Gastrocnemius medialis (tissue), 4 donors: ENCODE measurements at regions not wholly inside any gene's neighbourhood (a gene's known extent, or its start where the extent isn't known, plus 50 kb on each side); places are given as distances from the start of the nearest gene placed in this dataset.

Experiments used
- ATAC-seq, 2 donors: fragments of 150-250 bp; one replicate each; pipeline ENCODE4 v1.9.1; 2016
- DNase-seq, 2 donors: peaks; one replicate each; pipeline ENCODE4 v3.0.0-alpha.2; 2019
- H3K27ac ChIP-seq, 4 donors: fragments of 200-600 bp; sonication (generic); 1 replicate in 1 of 4; 2 replicates in 3 of 4; pipeline ENCODE4 v1.5.1; 2016 to 2018; ENCODE audit warnings: mild to moderate bottlenecking in 2 of 4, moderate library complexity in 1 of 4
- H3K27me3 ChIP-seq, 3 donors: fragments of 200-600 bp; sonication (generic) in 2 of 3; 1 replicate in 1 of 3; 2 replicates in 2 of 3; pipeline versions ENCODE4 v1.5.1 to v1.6.0; 2016 to 2019; ENCODE audit warnings: mild to moderate bottlenecking in 1 of 3, moderate library complexity in 1 of 3
- H3K36me3 ChIP-seq, 2 donors: fragments of 200-600 bp; sonication (generic) in 1 of 2; one replicate each; pipeline ENCODE4 v1.5.1; 2017 to 2018
- H3K4me1 ChIP-seq, 2 donors: fragments of 200-600 bp; sonication (generic) in 1 of 2; one replicate each; pipeline ENCODE4 v1.5.1; 2016 to 2017; ENCODE audit warnings: mild to moderate bottlenecking in 2 of 2
- H3K4me3 ChIP-seq, 4 donors: fragments of 200-600 bp; sonication (generic) in 3 of 4; 1 replicate in 1 of 4; 2 replicates in 3 of 4; pipeline ENCODE4 v1.5.1; 2016 to 2019; ENCODE audit warnings: mild to moderate bottlenecking in 2 of 4
- H3K9me3 ChIP-seq, 3 donors: fragments of 200-600 bp; sonication (generic) in 2 of 3; 1 replicate in 1 of 3; 2 replicates in 2 of 3; pipeline ENCODE4 v1.5.1; 2016 to 2019
- POLR2A ChIP-seq, 2 donors: fragments of 450-650 bp; IDR thresholded peaks; one replicate each; pipeline ENCODE4 v1.6.1; 2017; ENCODE audit warnings: antibody characterized with exemption in 2 of 2, mild to moderate bottlenecking in 2 of 2, moderate library complexity in 2 of 2
- in situ Hi-C, 4 donors: fragments of 200-750 bp; cut with MboI; loops; one replicate each; pipeline versions ENCODE4 v1.15.0 to v1.8.0; 2017; ENCODE audit warnings: low sequenced_read_pairs in 4 of 4
- intact Hi-C: fragments of 100-400 bp; cut with DNase I; formaldehyde crosslinking; loops from one replicate; pipeline ENCODE4 v1.15.1; 2023; ENCODE audit warnings: low total_unique reads
- TF ChIP-seq, protein P1 (sequence below), 5 experiments: fragments of 450-650 bp in 3 of 5; fragments of 200-600 bp in 2 of 5; sonication (generic) in 2 of 5; IDR thresholded peaks in 4 of 5; conservative IDR thresholded peaks in 1 of 5; 1 replicate in 4 of 5; 2 replicates in 1 of 5; pipeline ENCODE4 v1.5.1; 2016 to 2019; ENCODE audit warnings: antibody characterized with exemption in 5 of 5, mild to moderate bottlenecking in 3 of 5, moderate library complexity in 3 of 5

DNA sequence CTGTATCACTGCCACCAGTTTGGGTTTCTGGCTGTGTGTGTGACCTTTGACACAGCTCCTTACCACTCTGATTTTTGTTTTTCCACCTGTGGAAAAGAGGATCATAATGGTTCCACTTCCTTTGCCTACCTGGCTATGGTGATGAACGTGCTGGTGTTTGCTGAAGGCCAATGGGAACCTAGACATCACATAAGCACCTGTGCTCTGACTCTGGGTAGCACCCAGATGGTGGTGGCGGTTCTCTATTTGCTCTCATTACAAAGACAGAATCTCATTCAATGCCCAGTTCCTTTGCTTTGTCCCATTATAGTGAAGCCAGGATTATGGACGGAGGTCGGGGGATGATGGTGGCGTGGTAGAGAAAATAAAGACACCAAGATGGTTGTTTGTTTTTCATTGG is 121.2 kb upstream of the GATA6 start:
- no peaks in the 10 kb centered on the region for H3K4me1 ChIP-seq
- no peaks in the 10 kb centered on the region for H3K36me3 ChIP-seq
- DNase-seq (no peak), ATAC-seq (no peak)
- H3K9me3 ChIP-seq = no peaks in the 10 kb centered on the region
- in situ Hi-C loops (loop anchor here in 1 of 4 donors (25.0 kb wide), 1 partner anchor 214 kb away; no protein-coding TSS in a partner anchor), intact Hi-C loops (no loop called here)
- TF ChIP-seq POLR2A (IDR thresholded peaks at IDR 0.05) = no peak
- TF ChIP-seq, protein P1, sequence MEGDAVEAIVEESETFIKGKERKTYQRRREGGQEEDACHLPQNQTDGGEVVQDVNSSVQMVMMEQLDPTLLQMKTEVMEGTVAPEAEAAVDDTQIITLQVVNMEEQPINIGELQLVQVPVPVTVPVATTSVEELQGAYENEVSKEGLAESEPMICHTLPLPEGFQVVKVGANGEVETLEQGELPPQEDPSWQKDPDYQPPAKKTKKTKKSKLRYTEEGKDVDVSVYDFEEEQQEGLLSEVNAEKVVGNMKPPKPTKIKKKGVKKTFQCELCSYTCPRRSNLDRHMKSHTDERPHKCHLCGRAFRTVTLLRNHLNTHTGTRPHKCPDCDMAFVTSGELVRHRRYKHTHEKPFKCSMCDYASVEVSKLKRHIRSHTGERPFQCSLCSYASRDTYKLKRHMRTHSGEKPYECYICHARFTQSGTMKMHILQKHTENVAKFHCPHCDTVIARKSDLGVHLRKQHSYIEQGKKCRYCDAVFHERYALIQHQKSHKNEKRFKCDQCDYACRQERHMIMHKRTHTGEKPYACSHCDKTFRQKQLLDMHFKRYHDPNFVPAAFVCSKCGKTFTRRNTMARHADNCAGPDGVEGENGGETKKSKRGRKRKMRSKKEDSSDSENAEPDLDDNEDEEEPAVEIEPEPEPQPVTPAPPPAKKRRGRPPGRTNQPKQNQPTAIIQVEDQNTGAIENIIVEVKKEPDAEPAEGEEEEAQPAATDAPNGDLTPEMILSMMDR (IDR thresholded peaks at IDR 0.05 in 4 of 5, conservative IDR thresholded peaks at IDR 0.05 in 1 of 5) = no peak
- no peak overlapping the region for H3K4me3 ChIP-seq
- H3K27ac ChIP-seq = no peak overlapping the region
- H3K27me3 ChIP-seq = no peaks in the 10 kb centered on the region

DNA sequence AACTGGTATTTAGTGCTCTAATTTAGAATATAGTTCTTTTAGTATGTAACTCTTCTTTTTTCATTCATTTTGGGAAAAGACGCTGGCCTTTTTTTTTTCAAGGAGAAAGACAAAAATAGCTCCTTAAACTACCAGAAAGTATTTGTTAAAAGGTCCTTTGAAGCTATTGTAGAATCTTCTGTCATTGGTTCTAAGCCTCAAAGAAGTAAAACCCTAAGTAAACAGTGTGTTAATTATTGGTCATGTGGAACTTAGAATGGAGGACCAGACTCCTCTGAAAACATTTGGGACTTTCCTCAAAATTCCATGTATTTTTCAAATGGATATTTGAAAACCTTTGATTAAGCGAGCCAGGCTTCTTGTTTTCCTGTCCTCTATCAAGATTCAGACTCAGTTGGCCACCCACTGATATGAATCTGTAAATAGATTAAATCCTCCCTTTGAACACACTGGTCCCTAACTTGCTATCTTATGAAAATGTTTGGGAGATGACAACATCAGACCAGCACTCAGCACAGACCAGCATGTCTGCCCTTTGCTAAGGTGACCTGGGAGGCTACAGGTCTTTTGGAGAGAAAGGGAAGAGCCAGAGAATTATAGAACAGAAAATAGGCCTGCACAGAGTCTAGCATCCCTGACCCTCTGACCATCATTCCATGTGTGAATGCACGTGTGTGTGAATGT is 120.3 kb upstream of the GATA6 start:
- in situ Hi-C loops = loop anchor here in 1 of 4 donors (25.0 kb wide), 1 partner anchor 213 kb away; no protein-coding TSS in a partner anchor
- ATAC-seq (no peak), DNase-seq (no peak)

DNA sequence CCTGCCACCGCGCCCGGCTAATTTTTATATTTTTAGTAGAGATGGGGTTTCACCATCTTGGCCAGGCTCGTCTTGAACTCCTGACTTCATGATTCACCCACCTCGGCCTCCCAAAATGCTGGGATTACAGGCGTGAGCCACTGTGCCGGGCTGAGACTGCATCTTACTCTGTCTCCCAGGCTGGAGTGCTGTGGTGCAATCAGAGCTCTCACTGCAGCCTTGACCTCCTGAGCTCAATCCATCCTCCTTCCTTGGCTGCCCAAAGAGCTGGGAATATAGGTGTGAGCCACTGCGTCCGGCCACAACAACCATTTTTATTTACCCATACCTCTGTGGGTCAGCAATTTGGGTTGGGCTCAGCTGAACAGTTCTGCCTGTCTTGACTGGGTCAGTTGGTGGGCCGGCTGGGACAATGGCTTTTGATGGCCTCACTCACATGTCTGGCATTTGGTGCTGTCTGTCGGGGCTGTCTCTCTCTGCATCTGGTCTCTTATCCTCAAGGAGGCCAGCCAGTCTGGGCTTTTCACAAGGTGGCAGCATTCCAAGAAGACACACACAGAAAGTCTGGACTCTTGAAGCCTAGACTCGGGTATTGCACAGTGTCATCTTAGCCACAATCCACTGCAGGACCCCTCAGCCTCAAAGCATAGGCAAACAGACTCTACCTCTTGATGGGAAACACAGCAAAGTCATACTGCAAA is 116.8 kb upstream of the GATA6 start:
- DNase-seq (no peak), ATAC-seq (no peak)
- Histone ChIP-seq H3K36me3 (no peaks in the 10 kb centered on the region), H3K9me3 (no peaks in the 10 kb centered on the region), H3K27ac (no peak overlapping the region), H3K4me1 (no peaks in the 10 kb centered on the region), H3K4me3 (no peak overlapping the region), H3K27me3 (no peaks in the 10 kb centered on the region)
- intact Hi-C loops (no loop called here), in situ Hi-C loops (loop anchor here in 1 of 4 donors (25.0 kb wide), 1 partner anchor 110 kb away; the partner anchor contains the start of gene GATA6)
- no peak for TF ChIP-seq POLR2A (IDR thresholded peaks at IDR 0.05)
- TF ChIP-seq, protein P1 (IDR thresholded peaks at IDR 0.05 in 4 of 5, conservative IDR thresholded peaks at IDR 0.05 in 1 of 5) = no peak

More for the DNA sequence above, 120.3 kb upstream of the GATA6 start:
- H3K4me3 ChIP-seq = no peak overlapping the region
- intact Hi-C loops = no loop called here
- H3K27me3 ChIP-seq = no peaks in the 10 kb centered on the region
- H3K27ac ChIP-seq = no peak overlapping the region
- TF ChIP-seq, protein P1 (IDR thresholded peaks at IDR 0.05 in 4 of 5, conservative IDR thresholded peaks at IDR 0.05 in 1 of 5) = no peak
- TF ChIP-seq POLR2A (IDR thresholded peaks at IDR 0.05) = no peak
- H3K36me3 ChIP-seq = no peaks in the 10 kb centered on the region
- H3K4me1 ChIP-seq = no peaks in the 10 kb centered on the region
- no peaks in the 10 kb centered on the region for H3K9me3 ChIP-seq

DNA sequence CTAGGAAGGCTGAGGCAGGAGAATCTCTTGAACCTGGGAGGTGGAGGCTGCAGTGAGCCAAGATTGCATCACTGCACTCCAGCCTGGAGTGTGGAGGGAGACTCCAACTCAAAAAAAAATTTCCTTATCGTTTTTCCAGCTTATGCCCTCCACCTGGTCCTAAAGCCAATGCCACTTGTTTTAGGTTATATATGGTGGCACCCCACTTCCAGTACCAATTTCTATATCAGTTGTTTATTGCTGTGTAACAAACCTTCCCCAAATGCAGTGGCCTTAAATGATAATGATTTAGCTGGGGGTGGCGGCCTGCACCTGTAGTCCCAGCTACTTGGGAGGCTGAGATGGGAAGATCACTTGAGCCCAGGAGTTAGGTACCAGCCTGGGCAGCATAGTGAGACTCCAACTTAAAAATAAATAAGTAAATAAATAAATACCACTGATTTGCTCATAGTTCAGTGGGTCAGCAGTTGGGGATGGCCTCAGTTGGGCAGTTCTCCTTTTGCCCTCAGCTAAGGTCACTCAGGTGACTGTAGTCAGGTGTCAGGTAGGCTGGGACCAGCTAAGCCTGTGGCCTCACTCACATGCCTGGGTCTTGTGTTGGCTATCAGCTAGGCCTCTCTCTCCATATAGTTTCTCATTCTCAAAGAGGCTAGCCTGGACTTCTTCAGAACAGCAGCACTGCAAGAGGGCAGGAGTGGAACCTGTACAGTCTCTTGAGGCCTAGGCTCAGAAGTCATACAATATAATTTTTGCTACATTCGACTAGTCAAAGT is 113.7 kb upstream of the GATA6 start:
- no peak overlapping the region for H3K4me3 ChIP-seq
- intact Hi-C loops = no loop called here
- no peak for ATAC-seq

More for the DNA sequence above, 113.7 kb upstream of the GATA6 start:
- no peak for DNase-seq
- Histone ChIP-seq H3K36me3 (no peaks in the 10 kb centered on the region), H3K4me1 (no peaks in the 10 kb centered on the region), H3K27ac (no peak overlapping the region), H3K27me3 (no peaks in the 10 kb centered on the region), H3K9me3 (no peaks in the 10 kb centered on the region)
- in situ Hi-C loops = loop anchor here in 1 of 4 donors (25.0 kb wide), 1 partner anchor 107 kb away; the partner anchor contains the start of gene GATA6
- TF ChIP-seq, protein P1 (IDR thresholded peaks at IDR 0.05 in 4 of 5, conservative IDR thresholded peaks at IDR 0.05 in 1 of 5) = no peak
- TF ChIP-seq POLR2A (IDR thresholded peaks at IDR 0.05) = no peak
